GM12873 (cell line): ENCODE measurements at regions not wholly inside any gene's neighbourhood (a gene's known extent, or its start where the extent isn't known, plus 50 kb on each side); places are given as distances from the start of the nearest gene placed in this dataset.

Experiments
- CTCF ChIP-seq: IDR thresholded peaks from 2 replicates; pipeline ENCODE4 v1.5.1; 2012; ENCODE audit warnings: low read depth, mild to moderate bottlenecking, moderate library complexity, low read length, control low read depth; ENCODE audit not compliant: insufficient read depth; ENCODE audit errors: missing control alignments

GRCh38 chr13:47433461-47434005 is 536.7 kb upstream of the HTR2A start:
- TF ChIP-seq CTCF, result no peak

GRCh38 chr13:47426126-47426849 is 529.4 kb upstream of the HTR2A start:
- no peak for TF ChIP-seq CTCF

- no peak for TF ChIP-seq CTCF
Measured at GRCh38 chr13:47421525-47421924, 524.7 kb upstream of the HTR2A start.

GRCh38 chr13:47420568-47420967 is 523.7 kb upstream of the HTR2A start:
- no peak for TF ChIP-seq CTCF

GRCh38 chr13:47420020-47420419 is 523.2 kb upstream of the HTR2A start:
- TF ChIP-seq CTCF, result no peak

GRCh38 chr13:47418206-47418920 is 521.5 kb upstream of the HTR2A start:
- TF ChIP-seq CTCF, result no peak

GRCh38 chr13:47417485-47417884 is 520.6 kb upstream of the HTR2A start:
- TF ChIP-seq CTCF, result no peak
